Activated naive CD4-positive, alpha-beta T cell treated with anti-CD3 and anti-CD28 coated beads, Interleukin-2, amount 10 ng/mL, durations not matched to agents 7 days and 5 days (primary cell): ENCODE measurements at regions not wholly inside any gene's neighbourhood (a gene's known extent, or its start where the extent isn't known, plus 50 kb on each side); places are given as distances from the start of the nearest gene placed in this dataset.
A peak's percentile ranks its signal among the peaks of the same experiment; 100 is the strongest.

Source experiments
- CTCF ChIA-PET: fragments of 350-600 bp; sonication (Branson Sonifier 250); formaldehyde crosslinking; loops from one replicate; lab custom pipeline; 2021; ENCODE audit warnings: antibody characterized with exemption; lab: Charles Lee
- DNase-seq: peaks from one replicate; pipeline ENCODE4 v3.0.0-alpha.2; 2020
- H3K27ac Mint-ChIP-seq: one replicate; pipeline ENCODE4 v1.8.0; 2021; ENCODE audit warnings: mild to moderate bottlenecking, moderate library complexity, mixed read lengths
- H3K27me3 Mint-ChIP-seq: one replicate; pipeline ENCODE4 v1.8.0; 2021; ENCODE audit warnings: mild to moderate bottlenecking, mixed read lengths
- H3K36me3 Mint-ChIP-seq: one replicate; pipeline ENCODE4 v1.8.0; 2021; ENCODE audit warnings: mixed read lengths
- H3K4me1 Mint-ChIP-seq: one replicate; pipeline ENCODE4 v1.8.0; 2021; ENCODE audit warnings: mixed read lengths
- H3K4me3 Mint-ChIP-seq: one replicate; pipeline ENCODE4 v1.8.0; 2021; ENCODE audit warnings: mild to moderate bottlenecking, moderate library complexity, mixed read lengths
- H3K9me3 Mint-ChIP-seq: one replicate; pipeline ENCODE4 v1.8.0; 2021; ENCODE audit warnings: mixed read lengths

DNA sequence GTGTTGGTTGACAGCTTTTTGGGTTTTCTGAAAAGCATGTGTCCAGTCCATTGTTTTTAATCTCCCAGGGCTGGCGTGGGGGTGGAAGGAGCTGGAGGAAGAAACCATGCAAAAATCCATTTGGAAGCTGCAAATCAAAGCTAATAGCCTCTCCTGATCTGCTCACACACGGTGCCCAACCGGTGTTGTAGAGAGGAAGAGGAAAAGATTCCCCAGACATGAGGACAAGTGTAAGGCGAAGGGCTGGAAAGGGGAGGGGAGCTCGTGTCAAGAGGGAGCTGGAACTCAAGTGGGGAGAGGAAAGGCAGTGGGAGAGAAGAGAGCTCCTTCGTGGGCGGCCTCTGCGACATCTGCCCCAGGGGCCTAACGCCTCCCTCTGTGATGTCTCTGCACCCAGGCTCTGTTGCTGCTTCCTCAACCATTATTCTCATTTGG lies 112.3 kb upstream of the IRF2BP2 start:
- CTCF ChIA-PET = interaction anchor here (1.0 to 1.5 kb wide), 3 partner anchors 106 to 123 kb away, joined by 4 to 6 read pairs (median 5); no protein-coding TSS in a partner anchor
- DNase-seq = no peak
- H3K27me3 Mint-ChIP-seq = peaks cover 13% of the 10 kb centered on the region
- peaks cover 62% of the 10 kb centered on the region for H3K4me1 Mint-ChIP-seq
- no peaks in the 10 kb centered on the region for H3K9me3 Mint-ChIP-seq
- no peak overlapping the region for H3K4me3 Mint-ChIP-seq
- H3K36me3 Mint-ChIP-seq = peaks cover 6% of the 10 kb centered on the region
- H3K27ac Mint-ChIP-seq = peak overlapping the region; percentile 56

DNA sequence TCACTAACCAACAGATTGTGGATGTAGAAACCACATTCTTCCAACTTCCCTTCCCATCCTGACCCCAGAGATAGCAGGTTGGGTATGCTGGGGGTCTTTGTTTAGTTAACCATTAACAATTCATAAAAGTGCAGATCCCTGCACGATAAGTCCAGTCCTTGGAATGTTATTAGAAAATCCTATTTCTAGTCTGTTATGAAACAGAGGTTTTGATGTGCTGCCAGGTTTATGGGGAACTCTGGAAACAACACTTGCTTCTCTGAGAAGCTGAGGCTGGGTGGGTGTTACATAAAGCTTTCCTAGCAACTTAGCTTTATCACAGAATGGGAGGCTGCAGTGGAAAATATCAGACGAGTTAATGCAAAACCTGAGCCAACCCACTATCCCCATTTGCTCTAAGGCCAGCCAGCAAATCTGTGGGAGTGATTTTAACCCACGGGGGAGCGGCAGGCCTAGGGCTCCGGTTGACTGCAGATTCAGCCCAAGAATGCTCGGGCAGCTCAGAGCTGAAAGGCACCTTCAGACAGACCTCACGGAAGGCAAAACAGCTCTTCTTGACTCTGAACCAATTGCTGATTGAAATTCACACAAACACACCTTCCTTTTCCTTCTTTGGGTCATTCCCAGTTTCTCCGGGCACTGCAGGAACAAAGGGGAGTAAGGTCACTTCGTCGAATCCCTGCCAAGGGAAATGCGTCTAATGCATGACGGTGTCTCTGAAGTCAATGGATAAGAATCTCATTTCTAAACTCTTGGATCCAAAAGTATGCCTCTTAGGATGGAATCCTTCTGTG lies 111.7 kb upstream of the IRF2BP2 start:
- DNase-seq = no peak
- no peak overlapping the region for H3K4me3 Mint-ChIP-seq
- CTCF ChIA-PET = interaction anchor here (1.0 kb wide), 1 partner anchor 110 kb away, joined by 4 read pairs; no protein-coding TSS in a partner anchor
- H3K27ac Mint-ChIP-seq = peak overlapping the region; percentile 56
- H3K4me1 Mint-ChIP-seq = peaks cover 56% of the 10 kb centered on the region
- no peaks in the 10 kb centered on the region for H3K9me3 Mint-ChIP-seq
- H3K27me3 Mint-ChIP-seq = peaks cover 13% of the 10 kb centered on the region
- peaks cover 3% of the 10 kb centered on the region for H3K36me3 Mint-ChIP-seq

DNA sequence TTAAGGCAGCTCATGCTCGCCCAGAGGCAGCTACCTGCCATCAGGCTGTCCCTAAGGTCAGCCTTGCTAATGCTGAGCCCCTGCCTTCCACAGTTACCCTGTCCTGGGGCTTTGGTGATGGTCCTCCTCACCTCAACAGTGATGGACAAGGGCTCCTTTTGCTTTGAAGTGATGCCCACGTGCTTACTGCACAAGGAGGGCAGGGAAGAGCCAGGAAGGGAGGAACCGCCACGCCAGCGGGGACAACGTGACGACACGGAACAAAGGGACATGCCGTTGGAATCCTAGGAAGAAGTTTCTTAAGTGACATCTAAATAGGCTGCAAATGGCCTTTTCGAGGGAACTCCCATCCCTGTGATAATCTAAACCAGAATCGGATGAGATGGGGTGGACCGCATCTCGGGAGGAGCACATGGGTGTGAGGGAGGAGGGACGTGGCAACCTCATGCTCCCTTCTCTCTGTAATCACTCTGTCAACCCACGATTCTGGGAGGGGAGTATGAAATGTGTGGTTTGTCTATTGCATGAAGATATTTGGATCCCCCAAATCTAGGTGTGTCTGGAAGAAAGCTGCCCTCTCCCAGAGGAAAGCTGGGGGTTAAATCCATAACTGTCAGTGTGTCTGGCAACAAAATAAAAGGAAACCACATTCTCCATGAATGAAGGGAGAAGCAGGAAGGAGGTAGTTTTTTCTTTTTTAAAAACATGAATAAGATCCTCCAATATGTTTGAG lies 110.9 kb upstream of the IRF2BP2 start:
- H3K9me3 Mint-ChIP-seq = no peaks in the 10 kb centered on the region
- DNase-seq = no peak
- H3K27me3 Mint-ChIP-seq = peaks cover 13% of the 10 kb centered on the region
- CTCF ChIA-PET = no interaction called here
- H3K36me3 Mint-ChIP-seq = peaks cover 2% of the 10 kb centered on the region
- no peak overlapping the region for H3K27ac Mint-ChIP-seq
- H3K4me1 Mint-ChIP-seq = peaks cover 48% of the 10 kb centered on the region
- H3K4me3 Mint-ChIP-seq = no peak overlapping the region

DNA sequence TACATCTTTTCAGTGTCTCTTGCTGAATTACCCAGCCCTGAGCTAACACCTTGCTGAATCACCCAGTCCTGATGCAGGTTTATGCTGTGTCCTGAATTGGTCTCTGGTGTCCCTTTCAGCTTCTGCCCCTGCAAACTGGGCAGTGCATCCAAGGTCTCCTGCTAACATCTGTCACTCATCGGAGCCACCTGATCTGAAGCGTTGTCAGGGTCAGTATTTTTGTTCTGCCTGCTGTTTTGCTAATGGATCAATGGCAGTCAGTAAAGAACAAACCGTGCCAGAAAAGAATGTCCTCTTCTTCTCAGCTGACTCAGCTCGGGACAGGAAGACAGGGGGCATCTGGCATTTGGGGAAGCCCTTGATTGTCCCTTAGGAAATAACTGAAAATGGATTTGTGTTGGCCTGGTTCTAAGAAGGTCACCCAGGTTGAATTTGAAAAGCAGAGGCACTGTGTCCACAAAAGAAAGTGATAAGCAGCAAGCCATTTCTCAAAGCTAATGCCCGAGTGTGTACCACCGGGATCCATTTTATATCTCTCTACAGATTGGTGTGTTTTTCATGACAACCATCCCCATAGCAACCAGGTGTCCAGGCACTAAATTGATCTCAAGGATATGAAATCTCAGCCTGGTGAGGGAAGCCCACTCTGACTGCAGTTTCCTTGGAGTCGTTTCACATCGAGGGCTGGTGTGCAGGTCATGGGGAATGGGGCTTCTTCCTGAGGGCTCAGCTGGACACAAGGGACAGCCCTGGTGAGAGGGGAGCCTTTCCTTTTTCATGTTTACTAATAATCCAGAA lies 109.7 kb upstream of the IRF2BP2 start:
- H3K27ac Mint-ChIP-seq = no peak overlapping the region
- H3K9me3 Mint-ChIP-seq = no peaks in the 10 kb centered on the region
- H3K27me3 Mint-ChIP-seq = peaks cover 13% of the 10 kb centered on the region
- H3K4me1 Mint-ChIP-seq = peaks cover 36% of the 10 kb centered on the region
- CTCF ChIA-PET = interaction anchor here (1.2 kb wide), 1 partner anchor 125 kb away, joined by 3 read pairs; no protein-coding TSS in a partner anchor
- DNase-seq = no peak
- no peak overlapping the region for H3K4me3 Mint-ChIP-seq
- H3K36me3 Mint-ChIP-seq = no peaks in the 10 kb centered on the region

DNA sequence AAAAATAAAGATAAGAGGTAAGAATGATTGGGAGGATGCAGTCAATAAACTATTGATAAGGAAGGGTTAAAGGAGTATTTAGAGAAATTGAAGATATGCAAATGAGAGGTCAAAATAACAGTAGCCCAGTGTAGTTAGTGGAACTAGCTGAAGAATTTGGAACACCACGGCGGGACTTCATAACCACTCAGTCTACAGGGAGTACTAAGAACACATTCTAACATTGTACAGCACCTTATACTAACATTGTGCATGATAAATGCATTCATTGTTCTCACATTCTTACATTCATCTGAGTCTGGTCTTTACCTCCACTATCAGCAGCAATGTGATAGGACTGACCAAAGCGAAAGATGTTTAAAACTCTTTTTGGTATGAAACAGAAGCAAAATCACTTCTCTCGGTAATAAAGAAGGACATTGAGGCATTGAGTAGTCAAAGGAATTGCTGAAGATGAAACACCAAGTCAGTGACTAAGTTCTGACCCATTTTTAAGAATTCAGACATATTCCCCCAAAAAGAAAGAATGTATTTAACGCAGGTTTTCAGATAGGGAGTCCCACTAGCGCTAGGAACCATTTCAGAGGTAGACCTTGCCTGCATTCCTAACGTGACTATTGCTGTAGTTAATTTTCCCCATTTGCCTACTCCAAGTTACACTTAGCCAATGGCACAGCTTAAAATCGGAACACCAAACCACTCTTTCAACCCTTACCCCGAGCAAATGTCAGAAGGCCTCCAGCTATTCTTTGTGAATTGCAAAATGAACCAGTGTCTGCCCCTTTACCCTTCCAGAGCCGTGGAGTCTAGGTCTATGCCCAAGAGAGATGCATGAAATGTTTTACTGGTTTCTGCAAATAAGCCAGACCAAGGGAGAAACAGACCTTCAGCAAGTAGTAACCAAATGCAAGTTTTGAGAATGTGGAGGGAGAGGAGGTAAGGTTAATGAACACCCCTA lies 108.8 kb upstream of the IRF2BP2 start:
- Mint-ChIP-seq H3K4me3 (no peak overlapping the region), H3K27ac (no peak overlapping the region), H3K4me1 (peaks cover 28% of the 10 kb centered on the region), H3K27me3 (peaks cover 13% of the 10 kb centered on the region), H3K36me3 (no peaks in the 10 kb centered on the region), H3K9me3 (no peaks in the 10 kb centered on the region)
- no peak for DNase-seq
- CTCF ChIA-PET = interaction anchor here (1.2 to 1.4 kb wide), 2 partner anchors 105 to 126 kb away, joined by 3 to 4 read pairs; no protein-coding TSS in a partner anchor

DNA sequence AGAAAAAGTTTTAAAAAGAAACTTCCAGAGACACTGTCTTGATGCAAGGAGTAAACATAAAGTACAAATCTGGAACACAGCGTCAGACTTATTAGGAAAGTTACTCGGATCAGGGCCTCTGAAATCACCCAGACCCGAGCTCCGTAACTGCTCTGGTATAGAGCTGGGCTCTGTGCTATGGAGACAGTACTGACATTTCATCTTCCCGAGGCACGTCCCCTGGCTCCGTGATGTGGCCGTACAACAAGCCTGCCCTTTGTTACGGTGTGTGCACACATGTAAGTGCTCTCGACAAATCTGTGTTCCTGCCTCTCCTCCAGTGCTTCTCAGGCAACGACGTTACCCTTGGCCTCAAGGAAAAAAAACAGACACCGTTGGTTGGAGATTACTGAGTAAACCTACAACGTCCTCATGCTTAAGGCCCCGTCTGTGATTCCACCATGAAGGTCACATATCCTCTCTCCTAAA lies 107.0 kb upstream of the IRF2BP2 start:
- CTCF ChIA-PET = no interaction called here
- Mint-ChIP-seq H3K27me3 (peaks cover 7% of the 10 kb centered on the region), H3K36me3 (no peaks in the 10 kb centered on the region), H3K4me1 (peaks cover 10% of the 10 kb centered on the region), H3K9me3 (no peaks in the 10 kb centered on the region), H3K4me3 (no peak overlapping the region), H3K27ac (no peak overlapping the region)
- DNase-seq = no peak

DNA sequence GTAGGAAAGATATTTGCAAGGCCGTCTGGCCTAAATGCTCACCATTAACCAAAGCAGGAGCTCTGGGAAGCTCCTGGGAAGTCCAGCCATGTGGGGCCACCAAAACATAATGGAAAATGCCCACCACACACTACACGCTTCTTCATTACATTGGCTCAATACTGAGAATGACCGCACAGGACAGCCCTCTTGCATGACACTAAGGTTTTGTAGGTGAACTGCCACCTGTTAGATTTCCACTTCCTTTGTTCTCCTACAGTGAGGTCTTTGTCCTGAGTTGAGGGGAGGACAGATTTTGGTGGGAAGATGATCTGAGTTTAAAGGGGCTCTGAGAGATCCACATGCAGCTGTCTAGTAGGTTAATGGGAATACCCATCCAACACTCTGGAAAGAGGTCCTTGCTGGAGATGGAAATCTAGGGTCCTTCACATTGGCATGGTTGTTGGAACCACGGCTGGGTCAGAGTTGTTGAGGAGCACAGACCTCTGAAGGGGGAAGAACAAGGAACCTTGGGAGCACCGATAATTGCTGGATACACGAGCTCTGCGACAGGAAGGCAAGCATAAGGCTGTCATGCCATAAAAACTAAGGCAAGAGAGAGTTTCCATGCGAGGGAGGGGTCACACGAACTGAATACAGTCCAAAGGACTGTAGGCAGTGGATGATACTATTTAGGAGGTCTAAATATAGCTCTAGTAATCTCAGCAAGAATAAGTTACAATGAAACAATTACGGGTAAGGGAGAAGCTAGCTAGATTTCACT lies 105.5 kb upstream of the IRF2BP2 start:
- no peak overlapping the region for H3K27ac Mint-ChIP-seq
- CTCF ChIA-PET = interaction anchor here (0.6 to 1.2 kb wide), 3 partner anchors 14 to 124 kb away, joined by 3 to 4 read pairs (median 3); no protein-coding TSS in a partner anchor
- DNase-seq = no peak
- H3K4me3 Mint-ChIP-seq = no peak overlapping the region
- peaks cover 3% of the 10 kb centered on the region for H3K4me1 Mint-ChIP-seq
- no peaks in the 10 kb centered on the region for H3K36me3 Mint-ChIP-seq
- no peaks in the 10 kb centered on the region for H3K9me3 Mint-ChIP-seq
- peaks cover 4% of the 10 kb centered on the region for H3K27me3 Mint-ChIP-seq

DNA sequence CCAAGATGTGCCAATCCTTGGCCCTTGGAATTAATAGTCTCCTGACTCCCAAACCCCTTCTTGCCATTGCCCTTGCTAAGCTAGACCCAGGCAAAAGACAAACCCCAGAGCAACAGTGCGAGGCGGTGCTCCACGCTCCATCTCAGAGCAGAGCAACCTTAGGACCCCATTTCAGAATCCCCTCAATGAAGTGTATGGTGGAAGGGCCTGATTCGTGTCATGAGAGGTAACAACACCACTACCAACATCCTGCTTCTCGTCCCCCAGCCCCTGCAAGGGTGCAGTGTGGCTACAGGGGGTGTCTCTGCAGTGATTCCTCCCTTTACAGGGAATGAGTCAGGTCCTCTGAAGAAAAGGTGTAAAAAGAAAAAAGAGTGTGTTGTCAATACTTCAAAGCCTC lies 103.9 kb upstream of the IRF2BP2 start:
- no peak overlapping the region for H3K27ac Mint-ChIP-seq
- CTCF ChIA-PET = no interaction called here

DNA sequence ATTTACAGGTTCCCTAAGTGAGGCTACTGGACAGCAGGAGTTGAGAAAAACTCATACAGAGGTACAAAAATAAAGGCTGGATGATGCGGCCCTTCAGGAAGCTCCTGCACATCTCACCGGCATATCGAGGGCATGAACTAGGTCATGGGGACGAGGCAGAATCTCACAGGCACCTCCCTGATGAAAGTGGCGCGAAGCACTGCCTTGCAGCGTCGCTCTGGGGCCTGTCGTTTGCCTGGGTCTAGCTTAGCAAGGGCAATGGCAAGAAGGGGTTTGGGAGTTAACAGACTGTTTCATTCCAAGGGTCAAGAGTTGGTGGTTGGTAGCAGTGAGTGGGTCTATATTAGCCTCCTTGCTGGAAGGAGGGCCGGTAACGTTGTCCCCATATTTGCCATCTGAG lies 103.5 kb upstream of the IRF2BP2 start:
- H3K36me3 Mint-ChIP-seq = no peaks in the 10 kb centered on the region
- CTCF ChIA-PET = no interaction called here
- no peak overlapping the region for H3K27ac Mint-ChIP-seq
- no peak for DNase-seq
- H3K4me3 Mint-ChIP-seq = no peak overlapping the region
- H3K27me3 Mint-ChIP-seq = no peaks in the 10 kb centered on the region
- H3K4me1 Mint-ChIP-seq = peaks cover 3% of the 10 kb centered on the region
- H3K9me3 Mint-ChIP-seq = no peaks in the 10 kb centered on the region

More for the DNA sequence above, 103.9 kb upstream of the IRF2BP2 start:
- Mint-ChIP-seq H3K9me3 (no peaks in the 10 kb centered on the region), H3K4me3 (no peak overlapping the region), H3K4me1 (peaks cover 3% of the 10 kb centered on the region), H3K27me3 (no peaks in the 10 kb centered on the region), H3K36me3 (no peaks in the 10 kb centered on the region)
- DNase-seq = no peak

DNA sequence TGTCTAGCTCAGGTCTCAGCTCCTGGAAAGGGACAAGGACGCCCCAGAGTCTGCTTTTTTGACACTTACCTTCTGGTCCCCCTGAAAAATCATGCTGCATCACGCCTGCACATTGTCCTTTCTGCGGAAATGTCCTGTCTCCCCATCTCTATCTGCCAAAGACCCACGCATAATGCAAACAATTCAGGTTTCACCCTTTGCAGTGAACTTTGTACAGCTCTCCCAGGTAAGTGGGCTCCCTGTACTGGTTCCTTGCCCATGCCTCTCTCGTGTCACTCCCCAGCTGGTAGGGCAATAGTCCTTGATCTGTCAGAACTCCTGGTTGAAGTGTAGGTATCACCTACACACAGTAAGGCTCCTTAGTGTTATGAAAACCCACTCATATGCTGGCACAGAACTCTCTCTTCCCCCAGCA lies 102.9 kb upstream of the IRF2BP2 start:
- Mint-ChIP-seq H3K27ac (no peak overlapping the region), H3K9me3 (no peaks in the 10 kb centered on the region), H3K36me3 (no peaks in the 10 kb centered on the region), H3K4me3 (no peak overlapping the region), H3K27me3 (no peaks in the 10 kb centered on the region), H3K4me1 (peaks cover 2% of the 10 kb centered on the region)
- no peak for DNase-seq
- CTCF ChIA-PET = no interaction called here

DNA sequence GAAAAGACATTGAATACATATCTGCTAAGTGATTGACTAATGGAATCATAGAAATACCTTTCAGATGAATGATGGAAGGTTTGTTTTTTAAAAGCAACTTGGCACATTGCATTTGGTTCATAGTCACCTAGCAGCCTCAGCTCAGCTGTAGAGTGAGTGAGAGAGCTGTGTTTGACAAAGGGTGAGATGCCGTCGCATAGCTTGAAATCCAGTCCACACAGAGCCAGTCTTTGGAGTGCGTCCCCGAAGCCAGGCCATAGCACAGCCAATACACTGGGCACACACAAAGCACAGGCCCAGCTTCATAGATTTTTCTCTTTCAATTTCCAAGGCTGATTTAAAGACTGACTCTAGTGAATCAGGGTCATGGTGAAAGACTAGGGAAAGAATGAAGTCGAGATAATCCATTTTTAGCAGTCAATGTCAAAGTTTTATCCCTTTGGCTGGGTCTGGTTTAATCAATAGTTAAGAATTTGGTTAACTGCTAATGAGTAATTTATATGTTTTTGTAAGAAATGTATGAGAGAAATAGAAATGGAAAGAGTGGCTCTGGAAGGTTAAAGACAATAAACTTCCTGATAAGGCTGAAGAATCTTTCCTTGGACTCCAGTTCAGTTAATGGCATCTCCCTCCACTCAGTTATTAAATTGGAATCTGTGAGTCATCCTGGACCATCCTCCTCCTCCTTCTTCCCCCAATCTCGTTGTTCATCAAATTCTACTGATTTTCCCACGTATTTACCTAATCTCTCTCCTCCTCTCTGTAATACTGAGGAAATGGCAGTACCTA lies 101.2 kb upstream of the IRF2BP2 start:
- CTCF ChIA-PET = no interaction called here
- DNase-seq = no peak
- no peak overlapping the region for H3K4me3 Mint-ChIP-seq
- peaks cover 7% of the 10 kb centered on the region for H3K27me3 Mint-ChIP-seq
- no peaks in the 10 kb centered on the region for H3K36me3 Mint-ChIP-seq
- no peaks in the 10 kb centered on the region for H3K4me1 Mint-ChIP-seq
- no peak overlapping the region for H3K27ac Mint-ChIP-seq
- H3K9me3 Mint-ChIP-seq = no peaks in the 10 kb centered on the region

DNA sequence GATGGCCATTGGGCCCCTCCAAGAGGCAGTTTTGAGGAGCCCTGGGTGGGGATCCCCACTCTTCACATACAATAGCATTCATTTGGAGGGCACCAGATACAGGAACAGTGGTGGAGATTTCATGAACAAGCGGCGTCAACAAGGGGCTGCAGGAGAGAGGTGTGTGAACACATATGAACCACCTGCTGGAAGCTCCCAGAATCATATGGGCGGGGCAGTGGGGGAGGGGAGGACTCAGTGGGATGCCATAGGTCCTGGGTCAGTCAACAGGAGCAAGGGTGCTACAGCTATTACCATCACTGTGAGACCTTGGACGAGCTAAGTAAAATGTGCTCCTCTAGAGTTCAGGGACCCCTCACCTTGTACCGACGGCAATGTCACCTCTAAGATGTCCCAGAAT lies 100.4 kb upstream of the IRF2BP2 start:
- DNase-seq = no peak
- Mint-ChIP-seq H3K27ac (no peak overlapping the region), H3K4me3 (no peak overlapping the region), H3K9me3 (no peaks in the 10 kb centered on the region), H3K27me3 (peaks cover 8% of the 10 kb centered on the region), H3K36me3 (no peaks in the 10 kb centered on the region), H3K4me1 (peaks cover 6% of the 10 kb centered on the region)
- CTCF ChIA-PET = no interaction called here
